GM12878 (cell line): ENCODE measurements at regions not wholly inside any gene's neighbourhood (a gene's known extent, or its start where the extent isn't known, plus 50 kb on each side); places are given as distances from the start of the nearest gene placed in this dataset.

Source experiments
- ATAC-seq: fragments of 200-7000 bp; cut with Tn5 transposase; 3 replicates; pipeline ENCODE4 v1.9.1; 2020; ENCODE audit warnings: mild to moderate bottlenecking, moderate library complexity
- BruUV-seq: library from RNA; stranded (reverse); fragments of 400-500 nt; replicated peaks from 2 replicates; lab custom pipeline; 2021; lab: Mats Ljungman, UMichigan
- CTCF ChIA-PET: fragments of 300-600 bp; sonication (Branson Sonifier 250); formaldehyde crosslinking; extraction: SDS; loops from one replicate; lab custom pipeline; 2021; ENCODE audit warnings: inconsistent platforms; lab: Yijun Ruan, JAX
- POLR2A ChIA-PET: fragments of 350-600 bp; formaldehyde crosslinking; extraction: SDS; loops from one replicate; lab custom pipeline; 2021; ENCODE audit warnings: inconsistent platforms; lab: Charles Lee
- RAD21 ChIA-PET: fragments of 300-600 bp; sonication (Branson Sonifier 250); formaldehyde crosslinking; loops from one replicate; lab custom pipeline; 2023; ENCODE audit warnings: antibody characterized with exemption; ENCODE audit not compliant: unreplicated experiment; lab: Charles Lee
- SMC1A ChIA-PET: fragments of 300-600 bp; sonication (Branson Sonifier 250); formaldehyde crosslinking; loops from one replicate; lab custom pipeline; 2023; ENCODE audit not compliant: unreplicated experiment, uncharacterized antibody; lab: Charles Lee
- DNase-seq: peaks from one replicate; pipeline ENCODE4 v3.0.0-alpha.2; 2011; ENCODE audit warnings: low read depth, low spot score
- FAIRE-seq: peaks from 3 replicates; lab custom pipeline; 2011; peaks lifted over from hg19 to GRCh38; lab: Jason Lieb, UNC
- H2AFZ ChIP-seq: 2 replicates; pipeline ENCODE4 v1.6.0; 2011; ENCODE audit warnings: low read depth, low read length, control low read depth; ENCODE audit not compliant: control insufficient read depth
- H3K27ac ChIP-seq: 2 replicates; pipeline ENCODE4 v1.5.1; 2011; ENCODE audit warnings: control low read depth; ENCODE audit not compliant: control insufficient read depth, insufficient read depth
- H3K27me3 ChIP-seq, 2 experiments: replicated peaks in 1 of 2; 2 replicates each; pipeline versions ENCODE4 v1.6.0 to v1.6.1; 2011; ENCODE audit warnings: low read length in 1 of 2; ENCODE audit not compliant: control insufficient read depth in 2 of 2, insufficient read depth in 2 of 2
- H3K36me3 ChIP-seq, 2 experiments: 2 replicates each; pipeline ENCODE4 v1.5.1; 2011; ENCODE audit warnings: low read length in 1 of 2; ENCODE audit not compliant: control insufficient read depth in 2 of 2, insufficient read depth in 2 of 2
- H3K4me1 ChIP-seq: 2 replicates; pipeline ENCODE4 v1.6.1; 2011; ENCODE audit warnings: mild to moderate bottlenecking, low read length, moderate library complexity, mixed read lengths; ENCODE audit not compliant: control insufficient read depth, insufficient read depth
- H3K4me2 ChIP-seq: 2 replicates; pipeline ENCODE4 v1.6.0; 2011; ENCODE audit warnings: control low read depth; ENCODE audit not compliant: control insufficient read depth, insufficient read depth
- H3K4me3 ChIP-seq: fragments of 200-600 bp; sonication (generic); 2 replicates; pipeline ENCODE4 v1.5.1; 2016
- H3K79me2 ChIP-seq: 2 replicates; pipeline ENCODE4 v1.6.0; 2011; ENCODE audit warnings: low read length; ENCODE audit not compliant: control insufficient read depth, insufficient read depth
- H3K9ac ChIP-seq: 2 replicates; pipeline ENCODE4 v1.8.0; 2011; ENCODE audit warnings: low read length, control low read depth, mixed read lengths; ENCODE audit not compliant: control insufficient read depth, insufficient read depth
- H3K9me3 ChIP-seq: replicated peaks from 3 replicates; pipeline ENCODE4 v1.5.1; 2011; ENCODE audit warnings: mild to moderate bottlenecking, low read length; ENCODE audit not compliant: control insufficient read depth, insufficient read depth
- H4K20me1 ChIP-seq: 2 replicates; pipeline ENCODE4 v1.6.0; 2011; ENCODE audit not compliant: control insufficient read depth, insufficient read depth
- FOS ChIP-seq: IDR thresholded peaks from 3 replicates; pipeline ENCODE4 v1.6.1; 2011; ENCODE audit warnings: borderline replicate concordance; ENCODE audit not compliant: insufficient read length; ENCODE audit errors: extremely low read depth
- LARP7 ChIP-seq: fragments of 450-650 bp; IDR thresholded peaks from 2 replicates; pipeline ENCODE4 v1.6.1; 2017; ENCODE audit warnings: mild to moderate bottlenecking
- MTA2 ChIP-seq: fragments of 450-650 bp; IDR thresholded peaks from 2 replicates; pipeline ENCODE4 v1.6.1; 2016; ENCODE audit warnings: low read depth, mild to moderate bottlenecking, moderate library complexity
- NR2C1 ChIP-seq: fragments of 450-650 bp; IDR thresholded peaks from 2 replicates; pipeline ENCODE4 v1.6.1; 2017; ENCODE audit warnings: antibody characterized with exemption, mild to moderate bottlenecking, moderate library complexity
- PML ChIP-seq: IDR thresholded peaks from 2 replicates; pipeline ENCODE4 v1.6.1; 2012; ENCODE audit warnings: low read length, inconsistent platforms
- POLR2A ChIP-seq: IDR thresholded peaks from 2 replicates; pipeline ENCODE4 v1.6.1; 2011; ENCODE audit warnings: low read depth, mild to moderate bottlenecking, low read length
- SIN3A ChIP-seq: IDR thresholded peaks from 2 replicates; pipeline ENCODE4 v1.6.1; 2012; ENCODE audit warnings: low read depth, low read length, improper control_type of control experiment
- SUPT20H ChIP-seq: IDR thresholded peaks from 2 replicates; pipeline ENCODE4 v1.6.1; 2011; ENCODE audit warnings: low read depth, mild to moderate bottlenecking, low read length, moderate library complexity, borderline replicate concordance; ENCODE audit not compliant: control insufficient read depth
- ZNF24 ChIP-seq: fragments of 450-650 bp; IDR thresholded peaks from 2 replicates; pipeline ENCODE4 v1.6.1; 2017; ENCODE audit warnings: antibody characterized with exemption, mild to moderate bottlenecking
- ZNF384 ChIP-seq: IDR thresholded peaks from 2 replicates; pipeline ENCODE4 v1.6.1; 2012; ENCODE audit warnings: low read depth, mild to moderate bottlenecking, low read length, improper control_type of control experiment, borderline replicate concordance
- WGBS: methylation state at CpG from one replicate; pipeline ENCODE4 v1.1.6; 2016; ENCODE audit warnings: low lambda C conversion rate; ENCODE audit not compliant: insufficient replicate concordance, insufficient coverage; ENCODE audit errors: missing lambda C conversion rate; 5-methylcytosine and 5-hydroxymethylcytosine counted together
- in situ Hi-C: fragments of 300-500 bp; cut with MboI; formaldehyde crosslinking; loops from 9 replicates; pipeline ENCODE4 v1.14.3; 2018; ENCODE audit warnings: mixed read lengths
- intact Hi-C: fragments of 100-400 bp; cut with micrococcal nuclease; formaldehyde crosslinking; loops from one replicate; pipeline ENCODE4 v1.14.2; 2022; ENCODE audit not compliant: unreplicated experiment
- TF ChIP-seq, protein P1 (sequence below): fragments of 450-650 bp; formaldehyde crosslinking; IDR thresholded peaks from 2 replicates; pipeline ENCODE4 v1.4.0; 2020; ENCODE audit warnings: mild to moderate bottlenecking, moderate library complexity
- TF ChIP-seq, protein P2 (sequence below): IDR thresholded peaks from 2 replicates; pipeline ENCODE4 v1.6.1; 2011; ENCODE audit warnings: borderline replicate concordance, low read depth, mild to moderate bottlenecking, moderate library complexity, mixed read lengths, low read length; ENCODE audit not compliant: insufficient read depth; ENCODE audit errors: extremely low read length
- TF ChIP-seq, protein P3 (sequence below): fragments of 450-650 bp; IDR thresholded peaks from 2 replicates; pipeline ENCODE4 v1.6.1; 2016; ENCODE audit warnings: mild to moderate bottlenecking

DNA sequence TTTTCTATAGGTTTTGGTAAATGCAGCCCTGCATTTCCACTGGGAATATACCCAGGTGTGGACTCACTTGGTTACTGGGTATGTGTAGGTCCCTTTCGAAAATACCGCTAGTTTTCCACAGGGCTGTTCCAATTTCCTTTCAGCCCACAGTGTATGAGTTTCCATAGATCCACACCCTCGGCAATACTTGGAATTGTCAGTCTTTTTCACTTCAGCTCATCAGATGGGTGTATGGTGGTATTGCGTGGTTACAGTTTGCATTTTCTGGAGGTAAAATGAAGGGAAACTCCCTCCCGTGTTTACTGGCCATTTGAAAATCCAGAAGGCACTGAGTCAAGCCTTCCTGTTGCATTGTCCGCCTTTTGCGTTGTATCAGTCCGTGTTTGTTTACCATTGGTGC, 453.6 kb downstream of the CDH26 start:
- SMC1A ChIA-PET: no interaction called here
- intact Hi-C loops: no loop called here
- Histone ChIP-seq H3K9me3 (no peaks in the 10 kb centered on the region; the same call in 1 of the 3 replicates), H3K36me3 (no peaks in the 10 kb centered on the region), H3K4me3 (no peak overlapping the region), H3K4me1 (no peaks in the 10 kb centered on the region)
- no peak for FAIRE-seq
- in situ Hi-C loops: no loop called here
- 43% methylated on average over 8 of the region's 8 CpGs for WGBS
- TF ChIP-seq LARP7 (no peak), PML (no peak)
- TF ChIP-seq, all 136 proteins: peak for 0
- ChIA-PET RAD21 (no interaction called here), POLR2A (no interaction called here), CTCF (no interaction called here)
- no peak for DNase-seq
- ATAC-seq: no peak
- H3K27me3 ChIP-seq: no peaks in the 10 kb centered on the region
- no TSS peak for BruUV-seq
- H3K9ac ChIP-seq: no peak overlapping the region
- H2AFZ ChIP-seq: no peak overlapping the region
- H4K20me1 ChIP-seq: no peaks in the 10 kb centered on the region
- H3K79me2 ChIP-seq: no peaks in the 10 kb centered on the region
- no peak overlapping the region for H3K27ac ChIP-seq
- H3K4me2 ChIP-seq: no peak overlapping the region

DNA sequence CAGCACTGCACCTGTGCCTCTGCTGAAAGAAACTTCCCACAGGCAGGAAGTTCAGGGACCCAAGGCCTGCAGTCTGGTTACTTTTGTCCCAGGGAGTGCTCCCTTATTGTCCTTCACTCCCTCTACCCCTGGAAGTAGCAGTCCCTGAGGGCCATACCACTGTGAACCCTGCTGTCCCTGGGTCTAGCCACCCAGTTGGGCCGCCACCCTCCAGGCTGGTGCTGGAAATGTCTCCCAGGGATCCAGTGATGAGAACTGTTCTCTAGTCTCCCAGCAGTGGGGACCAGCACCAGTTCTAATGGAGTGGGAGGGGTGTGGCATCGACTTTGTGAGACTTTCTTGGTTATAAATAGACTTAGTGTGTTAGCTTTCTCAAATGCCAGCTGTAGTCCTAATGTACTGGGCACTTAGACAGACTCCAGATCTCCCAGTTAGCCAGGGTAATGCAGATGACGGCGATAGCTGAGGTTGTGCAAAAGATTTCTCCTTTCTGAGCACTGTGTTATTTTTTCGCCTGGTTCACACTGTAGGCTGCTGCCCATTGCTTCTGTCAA, 462.5 kb downstream of the CDH26 start:
- Histone ChIP-seq H3K36me3 (no peaks in the 10 kb centered on the region), H3K27me3 (no peaks in the 10 kb centered on the region), H3K4me3 (no peak overlapping the region), H3K4me1 (no peaks in the 10 kb centered on the region), H3K9ac (no peak overlapping the region), H3K9me3 (no peaks in the 10 kb centered on the region), H4K20me1 (no peaks in the 10 kb centered on the region), H3K4me2 (no peak overlapping the region), H3K27ac (no peak overlapping the region), H2AFZ (no peak overlapping the region), H3K79me2 (no peaks in the 10 kb centered on the region)
- WGBS: 22% methylated on average over 5 of the region's 5 CpGs
- CTCF ChIA-PET: interaction anchor here (0.6 kb wide), 1 partner anchor 472 kb away, joined by 5 read pairs; no protein-coding TSS in a partner anchor
- BruUV-seq: no TSS peak
- POLR2A ChIA-PET: no interaction called here
- FAIRE-seq: no peak
- DNase-seq: no peak
- SMC1A ChIA-PET: no interaction called here
- ATAC-seq: no peak
- intact Hi-C loops (no loop called here), in situ Hi-C loops (no loop called here)
- RAD21 ChIA-PET: no interaction called here
- TF ChIP-seq POLR2A (no peak), NR2C1 (no peak), FOS (no peak), ZNF384 (no peak), MTA2 (no peak), ZNF24 (no peak), SUPT20H (no peak), SIN3A (no peak)
- TF ChIP-seq, protein P1, sequence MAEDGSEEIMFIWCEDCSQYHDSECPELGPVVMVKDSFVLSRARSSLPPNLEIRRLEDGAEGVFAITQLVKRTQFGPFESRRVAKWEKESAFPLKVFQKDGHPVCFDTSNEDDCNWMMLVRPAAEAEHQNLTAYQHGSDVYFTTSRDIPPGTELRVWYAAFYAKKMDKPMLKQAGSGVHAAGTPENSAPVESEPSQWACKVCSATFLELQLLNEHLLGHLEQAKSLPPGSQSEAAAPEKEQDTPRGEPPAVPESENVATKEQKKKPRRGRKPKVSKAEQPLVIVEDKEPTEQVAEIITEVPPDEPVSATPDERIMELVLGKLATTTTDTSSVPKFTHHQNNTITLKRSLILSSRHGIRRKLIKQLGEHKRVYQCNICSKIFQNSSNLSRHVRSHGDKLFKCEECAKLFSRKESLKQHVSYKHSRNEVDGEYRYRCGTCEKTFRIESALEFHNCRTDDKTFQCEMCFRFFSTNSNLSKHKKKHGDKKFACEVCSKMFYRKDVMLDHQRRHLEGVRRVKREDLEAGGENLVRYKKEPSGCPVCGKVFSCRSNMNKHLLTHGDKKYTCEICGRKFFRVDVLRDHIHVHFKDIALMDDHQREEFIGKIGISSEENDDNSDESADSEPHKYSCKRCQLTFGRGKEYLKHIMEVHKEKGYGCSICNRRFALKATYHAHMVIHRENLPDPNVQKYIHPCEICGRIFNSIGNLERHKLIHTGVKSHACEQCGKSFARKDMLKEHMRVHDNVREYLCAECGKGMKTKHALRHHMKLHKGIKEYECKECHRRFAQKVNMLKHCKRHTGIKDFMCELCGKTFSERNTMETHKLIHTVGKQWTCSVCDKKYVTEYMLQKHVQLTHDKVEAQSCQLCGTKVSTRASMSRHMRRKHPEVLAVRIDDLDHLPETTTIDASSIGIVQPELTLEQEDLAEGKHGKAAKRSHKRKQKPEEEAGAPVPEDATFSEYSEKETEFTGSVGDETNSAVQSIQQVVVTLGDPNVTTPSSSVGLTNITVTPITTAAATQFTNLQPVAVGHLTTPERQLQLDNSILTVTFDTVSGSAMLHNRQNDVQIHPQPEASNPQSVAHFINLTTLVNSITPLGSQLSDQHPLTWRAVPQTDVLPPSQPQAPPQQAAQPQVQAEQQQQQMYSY (CRISPR knock-in tag): no peak
- TF ChIP-seq, protein P2, sequence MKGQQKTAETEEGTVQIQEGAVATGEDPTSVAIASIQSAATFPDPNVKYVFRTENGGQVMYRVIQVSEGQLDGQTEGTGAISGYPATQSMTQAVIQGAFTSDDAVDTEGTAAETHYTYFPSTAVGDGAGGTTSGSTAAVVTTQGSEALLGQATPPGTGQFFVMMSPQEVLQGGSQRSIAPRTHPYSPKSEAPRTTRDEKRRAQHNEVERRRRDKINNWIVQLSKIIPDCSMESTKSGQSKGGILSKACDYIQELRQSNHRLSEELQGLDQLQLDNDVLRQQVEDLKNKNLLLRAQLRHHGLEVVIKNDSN: no peak
- TF ChIP-seq, protein P3, sequence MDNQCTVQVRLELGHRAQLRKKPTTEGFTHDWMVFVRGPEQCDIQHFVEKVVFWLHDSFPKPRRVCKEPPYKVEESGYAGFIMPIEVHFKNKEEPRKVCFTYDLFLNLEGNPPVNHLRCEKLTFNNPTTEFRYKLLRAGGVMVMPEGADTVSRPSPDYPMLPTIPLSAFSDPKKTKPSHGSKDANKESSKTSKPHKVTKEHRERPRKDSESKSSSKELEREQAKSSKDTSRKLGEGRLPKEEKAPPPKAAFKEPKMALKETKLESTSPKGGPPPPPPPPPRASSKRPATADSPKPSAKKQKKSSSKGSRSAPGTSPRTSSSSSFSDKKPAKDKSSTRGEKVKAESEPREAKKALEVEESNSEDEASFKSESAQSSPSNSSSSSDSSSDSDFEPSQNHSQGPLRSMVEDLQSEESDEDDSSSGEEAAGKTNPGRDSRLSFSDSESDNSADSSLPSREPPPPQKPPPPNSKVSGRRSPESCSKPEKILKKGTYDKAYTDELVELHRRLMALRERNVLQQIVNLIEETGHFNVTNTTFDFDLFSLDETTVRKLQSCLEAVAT: no peak
